ENCODE measurements at regions not wholly inside any gene's neighbourhood (a gene's known extent, or its start where the extent isn't known, plus 50 kb on each side); places are given as distances from the start of the nearest gene placed in this dataset.

GRCh38 chr5:8376478-8376877 is 507.5 kb downstream of the MTRR start:
- Histone ChIP-seq H3K9me2 (ENCODE audit: low read depth, low read length) (no peaks in the 10 kb centered on the region), H3K9me3 (ENCODE audit: low read length) (no peaks in the 10 kb centered on the region), H3K27me3 (ENCODE audit: insufficient read depth, low read length) (no peaks in the 10 kb centered on the region), H2AFZ (ENCODE audit: low read length) (no peak overlapping the region), H3K4me2 (ENCODE audit: low read length) (no peak overlapping the region), H4K20me1 (ENCODE audit: insufficient read depth, low read length) (no peaks in the 10 kb centered on the region), H3K36me3 (ENCODE audit: insufficient read depth, low read length) (no peaks in the 10 kb centered on the region), H3K4me3 (ENCODE audit: low read depth, low read length, poor library complexity, severe bottlenecking) (no peak overlapping the region), H3K4me1 (ENCODE audit: insufficient read depth, low read length, severe bottlenecking) (no peaks in the 10 kb centered on the region), H3K27ac (ENCODE audit: low read depth, low read length, poor library complexity, severe bottlenecking) (no peak overlapping the region), H3F3A (ENCODE audit: insufficient read depth, low read length) (no peaks in the 10 kb centered on the region), H3K9ac (ENCODE audit: low read length) (no peak overlapping the region), H3K79me2 (ENCODE audit: insufficient read depth, low read length) (no peaks in the 10 kb centered on the region)
- TF ChIP-seq EZH2 (IDR thresholded peaks at IDR 0.05; ENCODE audit: borderline replicate concordance, low read length) = no peak
- TF ChIP-seq, protein P1, sequence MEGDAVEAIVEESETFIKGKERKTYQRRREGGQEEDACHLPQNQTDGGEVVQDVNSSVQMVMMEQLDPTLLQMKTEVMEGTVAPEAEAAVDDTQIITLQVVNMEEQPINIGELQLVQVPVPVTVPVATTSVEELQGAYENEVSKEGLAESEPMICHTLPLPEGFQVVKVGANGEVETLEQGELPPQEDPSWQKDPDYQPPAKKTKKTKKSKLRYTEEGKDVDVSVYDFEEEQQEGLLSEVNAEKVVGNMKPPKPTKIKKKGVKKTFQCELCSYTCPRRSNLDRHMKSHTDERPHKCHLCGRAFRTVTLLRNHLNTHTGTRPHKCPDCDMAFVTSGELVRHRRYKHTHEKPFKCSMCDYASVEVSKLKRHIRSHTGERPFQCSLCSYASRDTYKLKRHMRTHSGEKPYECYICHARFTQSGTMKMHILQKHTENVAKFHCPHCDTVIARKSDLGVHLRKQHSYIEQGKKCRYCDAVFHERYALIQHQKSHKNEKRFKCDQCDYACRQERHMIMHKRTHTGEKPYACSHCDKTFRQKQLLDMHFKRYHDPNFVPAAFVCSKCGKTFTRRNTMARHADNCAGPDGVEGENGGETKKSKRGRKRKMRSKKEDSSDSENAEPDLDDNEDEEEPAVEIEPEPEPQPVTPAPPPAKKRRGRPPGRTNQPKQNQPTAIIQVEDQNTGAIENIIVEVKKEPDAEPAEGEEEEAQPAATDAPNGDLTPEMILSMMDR (IDR thresholded peaks at IDR 0.05; ENCODE audit: low read length) = no peak

GRCh38 chr5:8381972-8382371 is 513.0 kb downstream of the MTRR start:
- Histone ChIP-seq H4K20me1 (ENCODE audit: insufficient read depth, low read length) (no peaks in the 10 kb centered on the region), H3K9ac (ENCODE audit: low read length) (no peak overlapping the region), H2AFZ (ENCODE audit: low read length) (no peak overlapping the region), H3K9me2 (ENCODE audit: low read depth, low read length) (no peaks in the 10 kb centered on the region), H3K9me3 (ENCODE audit: low read length) (no peaks in the 10 kb centered on the region), H3K4me3 (ENCODE audit: low read depth, low read length, poor library complexity, severe bottlenecking) (no peak overlapping the region), H3K79me2 (ENCODE audit: insufficient read depth, low read length) (no peaks in the 10 kb centered on the region), H3K4me1 (ENCODE audit: insufficient read depth, low read length, severe bottlenecking) (no peaks in the 10 kb centered on the region), H3K4me2 (ENCODE audit: low read length) (no peak overlapping the region), H3F3A (ENCODE audit: insufficient read depth, low read length) (no peaks in the 10 kb centered on the region), H3K36me3 (ENCODE audit: insufficient read depth, low read length) (no peaks in the 10 kb centered on the region), H3K27ac (ENCODE audit: low read depth, low read length, poor library complexity, severe bottlenecking) (no peak overlapping the region), H3K27me3 (ENCODE audit: insufficient read depth, low read length) (no peaks in the 10 kb centered on the region)
- TF ChIP-seq, protein P1 (IDR thresholded peaks at IDR 0.05; ENCODE audit: low read length) = no peak
- TF ChIP-seq EZH2 (IDR thresholded peaks at IDR 0.05; ENCODE audit: borderline replicate concordance, low read length) = no peak

GRCh38 chr5:8382456-8382855 is 513.5 kb downstream of the MTRR start:
- H3K4me1 ChIP-seq (ENCODE audit: insufficient read depth, low read length, severe bottlenecking) = no peaks in the 10 kb centered on the region
- no peak overlapping the region for H3K27ac ChIP-seq (ENCODE audit: low read depth, low read length, poor library complexity, severe bottlenecking)
- H3K79me2 ChIP-seq (ENCODE audit: insufficient read depth, low read length) = no peaks in the 10 kb centered on the region
- no peak overlapping the region for H2AFZ ChIP-seq (ENCODE audit: low read length)
- H3K9ac ChIP-seq (ENCODE audit: low read length) = no peak overlapping the region
- H3K36me3 ChIP-seq (ENCODE audit: insufficient read depth, low read length) = no peaks in the 10 kb centered on the region
- no peak overlapping the region for H3K4me3 ChIP-seq (ENCODE audit: low read depth, low read length, poor library complexity, severe bottlenecking)
- no peaks in the 10 kb centered on the region for H3K27me3 ChIP-seq (ENCODE audit: insufficient read depth, low read length)
- no peaks in the 10 kb centered on the region for H3K9me2 ChIP-seq (ENCODE audit: low read depth, low read length)
- H3K4me2 ChIP-seq (ENCODE audit: low read length) = no peak overlapping the region
- TF ChIP-seq, protein P1 (IDR thresholded peaks at IDR 0.05; ENCODE audit: low read length) = no peak
- no peak for TF ChIP-seq EZH2 (IDR thresholded peaks at IDR 0.05; ENCODE audit: borderline replicate concordance, low read length)
- H3F3A ChIP-seq (ENCODE audit: insufficient read depth, low read length) = no peaks in the 10 kb centered on the region
- no peaks in the 10 kb centered on the region for H3K9me3 ChIP-seq (ENCODE audit: low read length)
- H4K20me1 ChIP-seq (ENCODE audit: insufficient read depth, low read length) = no peaks in the 10 kb centered on the region

Measured in OCI-LY1 (cell line).